KMS-11 (cell line): ENCODE measurements at regions not wholly inside any gene's neighbourhood (a gene's known extent, or its start where the extent isn't known, plus 50 kb on each side); places are given as distances from the start of the nearest gene placed in this dataset.
"Not testable (repeated sequence)": the region's sequence is repeated elsewhere in the genome, so short reads cannot be mapped to it uniquely, and the experiment has no call there.

ENCODE experiments used
- H2AFZ ChIP-seq: fragments of 200-600 bp; sonication (generic); 2 replicates; pipeline ENCODE4 v1.6.1; 2016; ENCODE audit warnings: antibody characterized with exemption, mixed run types, low read depth
- H3K27ac ChIP-seq: fragments of 200-600 bp; sonication (generic); 2 replicates; pipeline ENCODE4 v1.6.1; 2016; ENCODE audit warnings: mild to moderate bottlenecking, mixed run types
- H3K27me3 ChIP-seq: fragments of 200-600 bp; sonication (generic); 2 replicates; pipeline ENCODE4 v1.6.1; 2017; ENCODE audit warnings: mild to moderate bottlenecking, low read depth, mixed run types, moderate library complexity; ENCODE audit not compliant: insufficient read depth
- H3K36me3 ChIP-seq: fragments of 200-600 bp; sonication (generic); 2 replicates; pipeline ENCODE4 v1.6.1; 2017; ENCODE audit warnings: mild to moderate bottlenecking, mixed run types; ENCODE audit not compliant: insufficient read depth
- H3K4me1 ChIP-seq: fragments of 200-600 bp; sonication (generic); 2 replicates; pipeline ENCODE4 v1.6.1; 2016; ENCODE audit warnings: mild to moderate bottlenecking, low read depth, mixed run types; ENCODE audit not compliant: poor library complexity, severe bottlenecking
- H3K4me2 ChIP-seq: fragments of 200-600 bp; sonication (generic); 2 replicates; pipeline ENCODE4 v1.7.0; 2016; ENCODE audit warnings: mild to moderate bottlenecking, mixed run types
- H3K4me3 ChIP-seq: fragments of 200-600 bp; sonication (generic); IDR thresholded peaks from 2 replicates; pipeline ENCODE4 v1.6.1; 2017; ENCODE audit warnings: low read depth, low read length, mixed read lengths; ENCODE audit not compliant: insufficient read depth
- H3K79me2 ChIP-seq: fragments of 200-600 bp; sonication (generic); 2 replicates; pipeline ENCODE4 v1.6.1; 2016; ENCODE audit warnings: low read depth, mixed run types; ENCODE audit not compliant: insufficient read depth
- H3K9ac ChIP-seq: fragments of 200-600 bp; sonication (generic); 2 replicates; pipeline ENCODE4 v1.6.1; 2016; ENCODE audit warnings: mild to moderate bottlenecking, mixed run types
- H4K20me1 ChIP-seq: fragments of 200-600 bp; sonication (generic); 2 replicates; pipeline ENCODE4 v1.6.1; 2016; ENCODE audit warnings: mild to moderate bottlenecking, mixed run types; ENCODE audit not compliant: insufficient read depth
- TF ChIP-seq, protein P1 (sequence below): fragments of 200-600 bp; sonication (generic); conservative IDR thresholded peaks from 2 replicates; pipeline ENCODE4 v1.6.1; 2017; ENCODE audit warnings: low read depth, mild to moderate bottlenecking, antibody characterized with exemption, low read length, moderate library complexity, mixed read lengths

DNA sequence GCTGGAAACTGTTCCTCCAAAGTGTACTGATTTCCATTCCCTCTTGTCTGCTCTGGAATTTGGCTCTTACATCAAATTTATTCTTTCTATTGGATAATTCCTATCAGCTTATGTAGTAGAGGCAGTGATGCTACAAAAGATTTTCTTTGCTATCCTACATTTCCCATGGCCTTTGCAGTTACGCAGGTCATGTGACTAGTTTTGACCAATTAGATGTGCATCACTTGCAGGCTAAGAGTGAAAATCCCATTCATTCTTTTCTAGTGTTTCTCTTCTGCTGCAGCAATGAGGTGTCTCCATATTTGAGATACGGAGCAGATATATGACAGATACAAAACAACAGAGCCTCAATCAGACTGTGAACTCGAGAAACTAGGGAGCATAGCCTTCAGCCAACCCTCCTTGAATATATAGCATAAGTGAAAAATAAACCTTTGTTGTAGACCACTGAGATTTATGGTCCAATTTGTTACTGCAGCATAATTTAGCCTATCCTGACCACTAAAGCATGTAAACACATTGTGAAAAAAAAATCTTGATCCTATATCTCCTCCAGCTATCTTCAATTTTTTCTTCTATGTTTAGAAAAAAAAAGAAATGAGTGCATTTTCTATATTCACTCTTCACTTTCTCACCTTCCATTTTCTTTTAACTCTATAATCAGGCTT is 102.0 kb downstream of the HNMT start:
- H3K9ac ChIP-seq: no peak overlapping the region
- TF ChIP-seq, protein P1, sequence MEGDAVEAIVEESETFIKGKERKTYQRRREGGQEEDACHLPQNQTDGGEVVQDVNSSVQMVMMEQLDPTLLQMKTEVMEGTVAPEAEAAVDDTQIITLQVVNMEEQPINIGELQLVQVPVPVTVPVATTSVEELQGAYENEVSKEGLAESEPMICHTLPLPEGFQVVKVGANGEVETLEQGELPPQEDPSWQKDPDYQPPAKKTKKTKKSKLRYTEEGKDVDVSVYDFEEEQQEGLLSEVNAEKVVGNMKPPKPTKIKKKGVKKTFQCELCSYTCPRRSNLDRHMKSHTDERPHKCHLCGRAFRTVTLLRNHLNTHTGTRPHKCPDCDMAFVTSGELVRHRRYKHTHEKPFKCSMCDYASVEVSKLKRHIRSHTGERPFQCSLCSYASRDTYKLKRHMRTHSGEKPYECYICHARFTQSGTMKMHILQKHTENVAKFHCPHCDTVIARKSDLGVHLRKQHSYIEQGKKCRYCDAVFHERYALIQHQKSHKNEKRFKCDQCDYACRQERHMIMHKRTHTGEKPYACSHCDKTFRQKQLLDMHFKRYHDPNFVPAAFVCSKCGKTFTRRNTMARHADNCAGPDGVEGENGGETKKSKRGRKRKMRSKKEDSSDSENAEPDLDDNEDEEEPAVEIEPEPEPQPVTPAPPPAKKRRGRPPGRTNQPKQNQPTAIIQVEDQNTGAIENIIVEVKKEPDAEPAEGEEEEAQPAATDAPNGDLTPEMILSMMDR: no peak
- H3K4me3 ChIP-seq: no peak overlapping the region
- H3K4me2 ChIP-seq: no peak overlapping the region
- no peak overlapping the region for H2AFZ ChIP-seq
- H3K4me1 ChIP-seq: no peaks in the 10 kb centered on the region
- no peaks in the 10 kb centered on the region for H3K36me3 ChIP-seq
- no peaks in the 10 kb centered on the region for H3K79me2 ChIP-seq
- H3K27me3 ChIP-seq: no peaks in the 10 kb centered on the region
- no peaks in the 10 kb centered on the region for H4K20me1 ChIP-seq
- H3K27ac ChIP-seq: no peak overlapping the region

DNA sequence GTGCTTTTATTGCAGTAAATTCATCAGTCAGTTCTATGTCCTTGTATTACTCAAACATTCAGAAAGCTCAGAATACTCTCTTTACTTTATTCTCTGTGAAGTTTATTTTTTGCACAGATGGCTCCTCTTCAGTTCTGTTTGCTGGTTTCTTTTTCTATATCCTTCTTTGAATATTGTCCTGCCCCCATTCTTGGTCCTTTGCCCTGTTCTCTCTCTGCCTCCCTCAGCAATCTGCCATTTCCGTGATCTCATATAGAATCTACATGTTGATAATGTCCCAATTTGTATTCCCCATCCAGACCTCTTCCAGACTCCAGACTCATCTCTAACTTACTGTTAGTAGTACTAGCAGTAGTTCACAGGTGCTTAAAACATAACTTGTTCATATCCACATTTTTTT is 102.6 kb downstream of the HNMT start:
- no peaks in the 10 kb centered on the region for H3K27me3 ChIP-seq
- H4K20me1 ChIP-seq: no peaks in the 10 kb centered on the region
- TF ChIP-seq, protein P1: no peak
- no peak overlapping the region for H3K27ac ChIP-seq
- H3K4me3 ChIP-seq: no peak overlapping the region
- no peaks in the 10 kb centered on the region for H3K36me3 ChIP-seq
- no peak overlapping the region for H2AFZ ChIP-seq
- H3K4me1 ChIP-seq: no peaks in the 10 kb centered on the region
- H3K4me2 ChIP-seq: no peak overlapping the region
- H3K79me2 ChIP-seq: no peaks in the 10 kb centered on the region
- H3K9ac ChIP-seq: no peak overlapping the region

DNA sequence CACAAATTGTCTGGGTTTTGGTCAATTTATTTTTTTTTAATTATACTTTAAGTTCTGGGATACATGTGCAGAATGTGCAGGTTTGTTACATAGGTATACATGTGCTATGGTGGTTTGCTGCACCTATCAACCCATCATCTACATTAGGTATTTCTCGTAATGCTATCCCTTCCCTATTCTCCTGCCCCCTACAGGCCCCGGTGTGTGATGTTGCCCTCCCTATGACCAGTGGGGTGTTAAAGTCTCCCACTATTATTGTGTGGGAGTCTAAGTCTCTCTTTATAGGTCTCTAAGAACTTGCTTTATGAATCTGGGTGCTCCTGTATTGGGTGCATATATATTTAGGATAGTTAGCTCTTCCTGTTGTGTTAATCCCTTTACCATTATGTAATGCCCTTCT is 104.4 kb downstream of the HNMT start:
- not testable (repeated sequence) for H3K4me2 ChIP-seq, H3K27ac ChIP-seq, H3K9ac ChIP-seq, H3K79me2 ChIP-seq, H3K4me1 ChIP-seq, H3K27me3 ChIP-seq, H4K20me1 ChIP-seq, H2AFZ ChIP-seq, H3K36me3 ChIP-seq, H3K4me3 ChIP-seq

DNA sequence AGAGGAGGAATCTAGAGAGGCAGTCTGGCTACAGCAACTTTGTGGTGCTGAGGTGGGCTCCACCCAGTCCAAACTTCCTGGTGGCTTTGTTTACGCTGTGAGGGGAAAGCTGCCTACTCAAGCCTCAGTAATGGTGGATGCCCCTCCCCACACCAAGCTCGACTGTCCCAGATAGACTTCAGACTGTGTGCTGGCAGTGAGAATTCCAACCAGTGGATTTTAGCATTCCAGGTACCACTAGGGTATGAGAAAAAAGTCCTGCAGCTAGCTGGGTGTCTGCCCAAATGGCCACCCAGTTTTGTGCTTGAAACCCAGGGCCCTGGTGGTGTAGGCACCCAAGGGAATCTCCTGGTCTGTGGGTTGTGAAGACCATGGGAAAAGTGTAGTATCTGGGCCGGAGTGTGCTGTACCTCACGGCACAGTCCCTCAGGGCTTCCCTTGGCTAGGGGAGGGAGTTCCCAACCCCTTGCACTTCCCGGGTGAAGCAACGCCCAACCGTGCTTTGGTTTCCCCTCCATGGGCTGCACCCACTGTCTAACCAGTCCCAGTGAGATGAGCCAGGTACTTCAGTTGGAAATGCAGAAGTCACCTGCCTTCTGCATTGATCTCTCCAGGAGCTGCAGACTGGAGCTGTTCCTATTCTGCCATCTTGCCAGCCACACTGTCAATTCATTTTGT is 106.9 kb downstream of the HNMT start:
- H3K27me3 ChIP-seq, H3K4me1 ChIP-seq, H2AFZ ChIP-seq, H3K4me3 ChIP-seq, H4K20me1 ChIP-seq, H3K36me3 ChIP-seq, H3K4me2 ChIP-seq, H3K9ac ChIP-seq, H3K27ac ChIP-seq, H3K79me2 ChIP-seq: not testable (repeated sequence)

DNA sequence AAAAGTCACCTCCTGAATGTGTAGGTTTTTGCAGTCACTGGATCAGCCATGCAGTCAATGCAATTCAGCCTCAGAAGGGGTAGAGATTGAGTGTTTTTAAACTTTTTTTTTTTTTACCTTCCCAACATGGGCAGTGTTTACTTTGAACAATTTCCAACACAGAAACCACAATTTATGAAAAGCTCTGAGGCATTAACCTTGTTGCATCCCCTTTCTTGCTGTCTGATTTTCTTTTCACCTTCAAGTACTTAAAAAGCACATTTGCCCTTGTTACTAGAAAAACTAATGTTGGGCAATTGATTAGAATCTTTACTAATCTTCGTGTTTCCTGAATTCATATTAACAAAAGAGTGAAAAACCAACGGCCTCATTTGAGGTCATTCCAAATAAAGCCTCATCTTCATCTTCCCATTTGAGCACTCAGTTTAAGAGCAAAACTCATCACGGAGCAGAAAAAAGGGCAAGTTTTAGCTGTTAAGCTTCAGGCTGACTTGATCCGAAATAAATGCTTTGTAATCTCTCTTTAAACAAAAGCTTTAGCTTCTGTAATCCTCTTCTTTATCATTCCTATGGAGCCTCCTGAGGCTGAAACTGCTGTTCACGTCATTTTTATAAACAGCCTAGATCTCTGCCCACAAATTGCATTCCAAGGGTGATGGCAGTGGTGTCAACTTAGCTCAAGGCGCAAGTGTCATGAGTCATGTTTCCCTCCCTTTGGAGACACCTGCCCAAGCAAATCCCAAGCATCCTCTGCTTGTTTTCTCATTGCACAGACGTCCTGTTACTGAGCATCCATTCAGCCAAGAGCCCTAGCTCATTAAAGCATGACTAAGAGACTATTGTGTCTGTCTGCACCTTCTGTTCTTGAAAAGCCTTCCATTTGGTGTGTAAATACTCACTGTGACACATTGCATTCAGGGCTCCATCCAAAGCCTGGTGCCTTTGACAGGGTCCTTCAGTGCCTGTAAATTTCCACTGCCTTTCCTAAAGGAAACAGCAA is 107.7 kb downstream of the HNMT start:
- no peaks in the 10 kb centered on the region for H3K4me1 ChIP-seq
- H3K36me3 ChIP-seq: no peaks in the 10 kb centered on the region
- no peak overlapping the region for H3K4me2 ChIP-seq
- TF ChIP-seq, protein P1: no peak
- H3K79me2 ChIP-seq: no peaks in the 10 kb centered on the region
- no peaks in the 10 kb centered on the region for H4K20me1 ChIP-seq
- no peaks in the 10 kb centered on the region for H3K27me3 ChIP-seq
- H2AFZ ChIP-seq: no peak overlapping the region
- H3K9ac ChIP-seq: no peak overlapping the region
- no peak overlapping the region for H3K4me3 ChIP-seq
- H3K27ac ChIP-seq: no peak overlapping the region
